Neural cell (in vitro differentiated cells): ENCODE measurements at regions not wholly inside any gene's neighbourhood (a gene's known extent, or its start where the extent isn't known, plus 50 kb on each side); places are given as distances from the start of the nearest gene placed in this dataset.

ENCODE experiments used
- EZH2 ChIP-seq: fragments of 200-600, 300-800 bp; shearing (Covaris generic), sonication (generic); IDR thresholded peaks from 2 replicates; pipeline ENCODE4 v1.6.1; 2014; ENCODE audit warnings: antibody characterized with exemption, low read length, borderline replicate concordance, mild to moderate bottlenecking; ENCODE audit not compliant: insufficient read depth, poor library complexity, severe bottlenecking
- MXI1 ChIP-seq: fragments of 450-650 bp; conservative IDR thresholded peaks from 2 replicates; pipeline ENCODE4 v1.6.1; 2014; ENCODE audit warnings: antibody characterized with exemption, mild to moderate bottlenecking; ENCODE audit not compliant: poor library complexity, severe bottlenecking
- POLR2AphosphoS5 ChIP-seq: IDR thresholded peaks from 2 replicates; pipeline ENCODE4 v1.6.1; 2012
- RAD21 ChIP-seq: fragments of 450-650 bp; conservative IDR thresholded peaks from 2 replicates; pipeline ENCODE4 v1.6.1; 2014; ENCODE audit warnings: antibody characterized with exemption, mild to moderate bottlenecking, moderate library complexity
- REST ChIP-seq: IDR thresholded peaks from 2 replicates; pipeline ENCODE4 v1.6.1; 2012; ENCODE audit warnings: borderline replicate concordance
- SMC3 ChIP-seq: fragments of 450-650 bp; conservative IDR thresholded peaks from 2 replicates; pipeline ENCODE4 v1.6.1; 2014; ENCODE audit warnings: antibody characterized with exemption, mild to moderate bottlenecking, moderate library complexity; ENCODE audit not compliant: poor library complexity
- TF ChIP-seq, protein P1 (sequence below): fragments of 450-650 bp; IDR thresholded peaks from 2 replicates; pipeline ENCODE4 v1.5.1; 2014; ENCODE audit warnings: antibody characterized with exemption, mild to moderate bottlenecking, moderate library complexity; ENCODE audit not compliant: poor library complexity, severe bottlenecking

- TF ChIP-seq, protein P1, sequence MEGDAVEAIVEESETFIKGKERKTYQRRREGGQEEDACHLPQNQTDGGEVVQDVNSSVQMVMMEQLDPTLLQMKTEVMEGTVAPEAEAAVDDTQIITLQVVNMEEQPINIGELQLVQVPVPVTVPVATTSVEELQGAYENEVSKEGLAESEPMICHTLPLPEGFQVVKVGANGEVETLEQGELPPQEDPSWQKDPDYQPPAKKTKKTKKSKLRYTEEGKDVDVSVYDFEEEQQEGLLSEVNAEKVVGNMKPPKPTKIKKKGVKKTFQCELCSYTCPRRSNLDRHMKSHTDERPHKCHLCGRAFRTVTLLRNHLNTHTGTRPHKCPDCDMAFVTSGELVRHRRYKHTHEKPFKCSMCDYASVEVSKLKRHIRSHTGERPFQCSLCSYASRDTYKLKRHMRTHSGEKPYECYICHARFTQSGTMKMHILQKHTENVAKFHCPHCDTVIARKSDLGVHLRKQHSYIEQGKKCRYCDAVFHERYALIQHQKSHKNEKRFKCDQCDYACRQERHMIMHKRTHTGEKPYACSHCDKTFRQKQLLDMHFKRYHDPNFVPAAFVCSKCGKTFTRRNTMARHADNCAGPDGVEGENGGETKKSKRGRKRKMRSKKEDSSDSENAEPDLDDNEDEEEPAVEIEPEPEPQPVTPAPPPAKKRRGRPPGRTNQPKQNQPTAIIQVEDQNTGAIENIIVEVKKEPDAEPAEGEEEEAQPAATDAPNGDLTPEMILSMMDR, result no peak
- no peak for TF ChIP-seq EZH2
- no peak for TF ChIP-seq POLR2AphosphoS5
- no peak for TF ChIP-seq REST
- TF ChIP-seq RAD21, result no peak
- TF ChIP-seq SMC3, result no peak
- no peak for TF ChIP-seq MXI1
These were observed 197.9 kb upstream of the CDH11 start for GRCh38 chr16:65319621-65320231.
